Heart left ventricle (tissue), 13 donors: ENCODE measurements at regions not wholly inside any gene's neighbourhood (a gene's known extent, or its start where the extent isn't known, plus 50 kb on each side); places are given as distances from the start of the nearest gene placed in this dataset.

ENCODE experiments used
- POLR2A ChIP-seq, 2 donors: fragments of 450-650 bp; IDR thresholded peaks; one replicate each; pipeline ENCODE4 v1.6.1; 2017; ENCODE audit warnings: antibody characterized with exemption in 2 of 2, mild to moderate bottlenecking in 2 of 2, moderate library complexity in 2 of 2
- TF ChIP-seq, protein P1 (sequence below), 12 donors: fragments of 200-600 bp; sonication (generic) in 4 of 12; IDR thresholded peaks; one replicate each; pipeline versions ENCODE4 v1.5.0 to v1.8.0; 2018 to 2022; ENCODE audit warnings: antibody characterized with exemption in 12 of 12, mild to moderate bottlenecking in 5 of 12
- donor health status: ischemic (EF 13 %, LVEDD 7.1; RV severe dilation, severe dysfunction).
- donor health status: DM: no; HTN: yes; CAD: no.
- donor health status: DM: no; HTN: no; CAD: no.
- donor health status: ischemic (EF 25% LVEDD 6.9; RV normal size, moderate dysfunction).
- donor health status: ischemic (EF 25% LVEDD 5.7; RV mildly dilated, moderate dysfunction).
- donor health status: ischemic (EF 35%, LVEDD 5.7; RV mildly dilated, moderate dysfunction).
- donor health status: nonischemic (EF 11% LVEDD 7.7; RV severe dilation, severe dysfunction).
- donor health status: DM: yes; HTN: yes; CAD: no.
- donor health status: PGD.
- donor health status: ischemic (EF 29% LVEDD 5.4; RV normal size, mild dysfunction).
- donor health status: nonischemic (EF 23%, LVEDD 6.1; RV moderate dilation, normal function).

DNA sequence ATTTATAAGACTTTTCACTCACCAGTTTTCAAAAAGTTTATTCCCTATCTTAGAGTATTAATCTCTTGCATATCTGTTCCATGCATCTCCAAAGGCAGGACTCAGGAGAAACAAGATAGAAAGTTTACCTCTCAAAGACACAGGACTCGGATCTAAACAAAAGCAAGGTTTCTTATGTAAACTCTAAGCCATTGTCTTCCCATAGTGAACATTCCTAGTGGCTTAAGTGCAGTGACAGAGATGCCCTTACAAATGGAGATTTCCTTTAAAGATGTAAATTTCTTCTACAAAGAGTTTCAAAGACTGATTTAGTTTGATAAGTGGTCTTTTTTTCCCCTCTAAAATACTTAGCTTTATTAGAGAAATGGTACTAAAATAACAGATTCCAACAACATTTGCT is 209.8 kb downstream of the ACTR3B start:
- TF ChIP-seq, protein P1, sequence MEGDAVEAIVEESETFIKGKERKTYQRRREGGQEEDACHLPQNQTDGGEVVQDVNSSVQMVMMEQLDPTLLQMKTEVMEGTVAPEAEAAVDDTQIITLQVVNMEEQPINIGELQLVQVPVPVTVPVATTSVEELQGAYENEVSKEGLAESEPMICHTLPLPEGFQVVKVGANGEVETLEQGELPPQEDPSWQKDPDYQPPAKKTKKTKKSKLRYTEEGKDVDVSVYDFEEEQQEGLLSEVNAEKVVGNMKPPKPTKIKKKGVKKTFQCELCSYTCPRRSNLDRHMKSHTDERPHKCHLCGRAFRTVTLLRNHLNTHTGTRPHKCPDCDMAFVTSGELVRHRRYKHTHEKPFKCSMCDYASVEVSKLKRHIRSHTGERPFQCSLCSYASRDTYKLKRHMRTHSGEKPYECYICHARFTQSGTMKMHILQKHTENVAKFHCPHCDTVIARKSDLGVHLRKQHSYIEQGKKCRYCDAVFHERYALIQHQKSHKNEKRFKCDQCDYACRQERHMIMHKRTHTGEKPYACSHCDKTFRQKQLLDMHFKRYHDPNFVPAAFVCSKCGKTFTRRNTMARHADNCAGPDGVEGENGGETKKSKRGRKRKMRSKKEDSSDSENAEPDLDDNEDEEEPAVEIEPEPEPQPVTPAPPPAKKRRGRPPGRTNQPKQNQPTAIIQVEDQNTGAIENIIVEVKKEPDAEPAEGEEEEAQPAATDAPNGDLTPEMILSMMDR (IDR thresholded peaks at IDR 0.05) = no peak
- no peak for TF ChIP-seq POLR2A (IDR thresholded peaks at IDR 0.05)
